ENCODE measurements at regions not wholly inside any gene's neighbourhood (a gene's known extent, or its start where the extent isn't known, plus 50 kb on each side); places are given as distances from the start of the nearest gene placed in this dataset.
"Not testable (repeated sequence)": the region's sequence is repeated elsewhere in the genome, so short reads cannot be mapped to it uniquely, and the experiment has no call there.

GRCh38 chr1:29424266-29424665 is 187.9 kb downstream of the PTPRU start:
- DNase-seq (ENCODE audit: low spot score): no peak

- no peak for DNase-seq (ENCODE audit: low spot score)
Observed at GRCh38 chr1:29420202-29420601, 183.9 kb downstream of the PTPRU start.

GRCh38 chr1:29417971-29418370 is 181.6 kb downstream of the PTPRU start:
- DNase-seq (ENCODE audit: low spot score): no peak

GRCh38 chr1:29417147-29417858 is 181.0 kb downstream of the PTPRU start:
- DNase-seq (ENCODE audit: low spot score): no peak

GRCh38 chr1:29416267-29417146 is 180.2 kb downstream of the PTPRU start:
- no peak for DNase-seq (ENCODE audit: low spot score)

- DNase-seq (ENCODE audit: low spot score): no peak
Observed at GRCh38 chr1:29415861-29416260, 179.5 kb downstream of the PTPRU start.

GRCh38 chr1:29415156-29415830 is 179.0 kb downstream of the PTPRU start:
- DNase-seq (ENCODE audit: low spot score): peak; percentile 54

GRCh38 chr1:29414086-29414485 is 177.8 kb downstream of the PTPRU start:
- no peak for DNase-seq (ENCODE audit: low spot score)

GRCh38 chr1:29413661-29414060 is 177.3 kb downstream of the PTPRU start:
- DNase-seq (ENCODE audit: low spot score): no peak

GRCh38 chr1:29412591-29412990 is 176.3 kb downstream of the PTPRU start:
- no peak for DNase-seq (ENCODE audit: low spot score)

GRCh38 chr1:29410476-29410875 is 174.2 kb downstream of the PTPRU start:
- no peak for DNase-seq (ENCODE audit: low spot score)

GRCh38 chr1:29409616-29410015 is 173.3 kb downstream of the PTPRU start:
- no peak for DNase-seq (ENCODE audit: low spot score)

- DNase-seq (ENCODE audit: low spot score): no peak
Observed at GRCh38 chr1:29408831-29409605, 172.7 kb downstream of the PTPRU start.

GRCh38 chr1:29406814-29407213 is 170.5 kb downstream of the PTPRU start:
- DNase-seq (ENCODE audit: low spot score): no peak

GRCh38 chr1:29400203-29400602 is 163.9 kb downstream of the PTPRU start:
- not testable (repeated sequence) for DNase-seq (ENCODE audit: low spot score)

- DNase-seq (ENCODE audit: low spot score): no peak
Observed at GRCh38 chr1:29399465-29399864, 163.1 kb downstream of the PTPRU start.

GRCh38 chr1:29398431-29398830 is 162.1 kb downstream of the PTPRU start:
- DNase-seq (ENCODE audit: low spot score): peak; percentile 47

GRCh38 chr1:29397981-29398380 is 161.7 kb downstream of the PTPRU start:
- DNase-seq (ENCODE audit: low spot score): no peak

- no peak for DNase-seq (ENCODE audit: low spot score)
Observed at GRCh38 chr1:29397256-29397590, 160.9 kb downstream of the PTPRU start.

- DNase-seq (ENCODE audit: low spot score): no peak
Observed at GRCh38 chr1:29396438-29397255, 160.3 kb downstream of the PTPRU start.

All from H4 (cell line).